Transverse colon (tissue), 4 donors: ENCODE measurements at regions not wholly inside any gene's neighbourhood (a gene's known extent, or its start where the extent isn't known, plus 50 kb on each side); places are given as distances from the start of the nearest gene placed in this dataset.

ENCODE experiments used
- DNase-seq: peaks from one replicate; pipeline ENCODE4 v3.0.0-alpha.2; 2019
- H3K27ac ChIP-seq, 4 donors: fragments of 200-600 bp; sonication (generic); 2 replicates each; pipeline ENCODE4 v1.5.1; 2016 to 2018; ENCODE audit warnings: inconsistent platforms in 4 of 4
- H3K27me3 ChIP-seq: fragments of 200-600 bp; sonication (generic); 2 replicates; pipeline ENCODE4 v1.5.1; 2017; ENCODE audit warnings: inconsistent platforms
- H3K36me3 ChIP-seq, 4 donors: fragments of 200-600 bp; sonication (generic); 2 replicates each; pipeline ENCODE4 v1.5.1; 2017 to 2019; ENCODE audit warnings: inconsistent platforms in 4 of 4
- H3K4me1 ChIP-seq, 4 donors: fragments of 200-600 bp; sonication (generic); 2 replicates each; pipeline ENCODE4 v1.5.1; 2017 to 2020; ENCODE audit warnings: inconsistent platforms in 4 of 4
- H3K4me3 ChIP-seq, 4 donors: fragments of 200-600 bp; sonication (generic); 1 replicate in 1 of 4; 2 replicates in 3 of 4; pipeline versions ENCODE4 v1.5.1 to v1.6.1; 2017 to 2019; ENCODE audit warnings: inconsistent platforms in 4 of 4
- H3K9me3 ChIP-seq, 2 donors: fragments of 200-600 bp; sonication (generic); 2 replicates each; pipeline ENCODE4 v1.5.1; 2017 to 2019; ENCODE audit warnings: inconsistent platforms in 2 of 2
- CTCF ChIP-seq, 5 experiments: fragments of 200-600 bp in 3 of 5; fragments of 450-650 bp in 2 of 5; sonication (generic) in 3 of 5; IDR thresholded peaks; 1 replicate in 2 of 5; 2 replicates in 3 of 5; pipeline ENCODE4 v1.5.1; 2016 to 2017; ENCODE audit warnings: antibody characterized with exemption in 5 of 5, inconsistent platforms in 3 of 5, mild to moderate bottlenecking in 2 of 5, moderate library complexity in 1 of 5
- EP300 ChIP-seq: sonication (generic); formaldehyde crosslinking; IDR thresholded peaks from one replicate; pipeline ENCODE4 v1.6.1; 2017; ENCODE audit warnings: antibody characterized with exemption, low read depth
- POLR2A ChIP-seq: fragments of 450-650 bp; IDR thresholded peaks from one replicate; pipeline ENCODE4 v1.6.1; 2016; ENCODE audit warnings: antibody characterized with exemption, mild to moderate bottlenecking, moderate library complexity
- POLR2AphosphoS5 ChIP-seq, 3 donors: sonication (generic); formaldehyde crosslinking; IDR thresholded peaks; one replicate each; pipeline ENCODE4 v1.6.1; 2016; ENCODE audit warnings: antibody characterized with exemption in 3 of 3
- WGBS, 2 donors: methylation state at CpG; one replicate each; pipeline ENCODE4 v1.1.5; 2018; ENCODE audit warnings: low coverage in 1 of 2; 5-methylcytosine and 5-hydroxymethylcytosine counted together
- in situ Hi-C, 4 donors: fragments of 200-750 bp; cut with MboI; loops; one replicate each; pipeline versions ENCODE4 v1.15.0 to v1.15.1; 2017; ENCODE audit warnings: low sequenced_read_pairs in 3 of 4, low pct_ligation_motif_present in 1 of 4, low pct_unique_long_range_greater_than_20kb in 1 of 4
- intact Hi-C: fragments of 100-400 bp; cut with DNase I; formaldehyde crosslinking; loops from one replicate; pipeline ENCODE4 v1.15.1; 2023; ENCODE audit warnings: low total_unique reads

- in situ Hi-C loops (no loop called here), intact Hi-C loops (no loop called here)
- Histone ChIP-seq H3K4me3 (no peak overlapping the region), H3K27me3 (no peaks in the 10 kb centered on the region), H3K4me1 (peaks cover 0 to 2% (median 0%) of the 10 kb centered on the region in 4 donors), H3K9me3 (peaks cover 15 to 19% of the 10 kb centered on the region in 2 donors), H3K36me3 (no peaks in the 10 kb centered on the region), H3K27ac (no peak overlapping the region)
- DNase-seq: no peak
- TF ChIP-seq POLR2AphosphoS5 (IDR thresholded peaks at IDR 0.05) (no peak), EP300 (no peak)
- 80 to 83% methylated on average over 3 of the region's 3 CpGs for WGBS, 2 donors
Measured at GRCh38 chr14:76682367-76682766, 78.9 kb upstream of the VASH1 start.

- H3K4me1 ChIP-seq: peaks cover 0 to 7% (median 0%) of the 10 kb centered on the region in 4 donors
- TF ChIP-seq POLR2AphosphoS5 (IDR thresholded peaks at IDR 0.05) (no peak), POLR2A (no peak), EP300 (no peak), CTCF (IDR thresholded peaks at IDR 0.05) (no peak)
- no peak overlapping the region for H3K4me3 ChIP-seq
- 63 to 84% methylated on average over 1 of the region's 1 CpG for WGBS, 2 donors
- no peaks in the 10 kb centered on the region for H3K27me3 ChIP-seq
- intact Hi-C loops: no loop called here
- no peak overlapping the region for H3K27ac ChIP-seq
- peaks cover 12 to 26% of the 10 kb centered on the region in 2 donors for H3K9me3 ChIP-seq
- no peaks in the 10 kb centered on the region for H3K36me3 ChIP-seq
- in situ Hi-C loops: no loop called here
- no peak for DNase-seq
Measured at GRCh38 chr14:76686646-76687045, 74.6 kb upstream of the VASH1 start.

- DNase-seq: peak; percentile 58
- Histone ChIP-seq H3K4me3 (no peak overlapping the region), H3K36me3 (no peaks in the 10 kb centered on the region), H3K9me3 (peaks cover 6 to 15% of the 10 kb centered on the region in 2 donors), H3K4me1 (peaks cover 0 to 7% (median 0%) of the 10 kb centered on the region in 4 donors), H3K27ac (no peak overlapping the region), H3K27me3 (no peaks in the 10 kb centered on the region)
- intact Hi-C loops: no loop called here
- TF ChIP-seq EP300 (no peak), POLR2A (no peak), POLR2AphosphoS5 (IDR thresholded peaks at IDR 0.05) (no peak), CTCF (IDR thresholded peaks at IDR 0.05) (no peak)
- in situ Hi-C loops: no loop called here
- 53 to 55% methylated on average over 4 to 7 of the region's 7 CpGs for WGBS, 2 donors
Measured at GRCh38 chr14:76687611-76688382, 73.5 kb upstream of the VASH1 start.

GRCh38 chr14:76688383-76688671 lies 72.9 kb upstream of the VASH1 start:
- 62 to 67% methylated on average over 2 of the region's 2 CpGs for WGBS, 2 donors
- in situ Hi-C loops: no loop called here

More at GRCh38 chr14:76688383-76688671, 72.9 kb upstream of the VASH1 start:
- Histone ChIP-seq H3K9me3 (peaks cover 6 to 11% of the 10 kb centered on the region in 2 donors), H3K36me3 (no peaks in the 10 kb centered on the region), H3K4me3 (no peak overlapping the region), H3K4me1 (peaks cover 0 to 7% (median 0%) of the 10 kb centered on the region in 4 donors), H3K27me3 (no peaks in the 10 kb centered on the region), H3K27ac (no peak overlapping the region)
- no peak for DNase-seq
- no peak for TF ChIP-seq EP300
- no peak for TF ChIP-seq CTCF (IDR thresholded peaks at IDR 0.05)
- TF ChIP-seq POLR2AphosphoS5 (IDR thresholded peaks at IDR 0.05): no peak
- no peak for TF ChIP-seq POLR2A
- intact Hi-C loops: no loop called here
